Endometrial microvascular endothelial cells (primary cell): ENCODE measurements at regions not wholly inside any gene's neighbourhood (a gene's known extent, or its start where the extent isn't known, plus 50 kb on each side); places are given as distances from the start of the nearest gene placed in this dataset.

Experiments used
- in situ Hi-C: cut with HindIII; loops from 2 replicates; pipeline ENCODE4 v1.10.0; 2017; ENCODE audit warnings: low sequenced_read_pairs, low pct_unique_long_range_greater_than_20kb; ENCODE audit errors: inconsistent ontology term

DNA sequence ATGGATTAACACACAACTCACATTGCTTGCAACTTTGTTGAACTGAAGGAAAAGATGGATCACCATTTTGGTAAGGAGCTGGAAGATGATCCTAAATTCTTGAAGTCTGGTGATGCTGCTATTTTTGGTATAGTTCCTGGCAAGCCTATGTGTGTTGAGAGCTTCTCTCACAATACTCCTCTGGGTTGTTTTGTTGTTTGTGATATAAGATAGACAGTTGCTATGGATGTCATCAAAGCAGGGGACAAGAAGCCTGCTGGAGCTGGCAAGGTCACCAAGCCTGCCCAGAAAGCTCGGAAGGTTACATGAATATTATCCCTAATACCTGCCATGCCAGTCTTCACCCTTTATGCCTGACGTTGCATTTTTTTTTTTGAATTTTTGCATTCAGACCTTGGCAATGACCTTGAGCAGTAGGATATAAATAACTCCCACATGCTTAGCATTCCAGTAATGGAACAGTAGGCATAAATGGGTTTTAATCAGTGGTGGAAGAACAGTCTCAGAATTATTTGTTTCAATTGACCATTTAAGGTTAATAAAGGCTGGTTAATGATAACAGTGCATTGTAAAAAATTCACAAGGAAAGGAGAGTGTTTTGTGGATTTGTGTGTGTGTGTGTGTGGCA lies 129.0 kb upstream of the SEL1L start:
- in situ Hi-C loops, result no loop called here

DNA sequence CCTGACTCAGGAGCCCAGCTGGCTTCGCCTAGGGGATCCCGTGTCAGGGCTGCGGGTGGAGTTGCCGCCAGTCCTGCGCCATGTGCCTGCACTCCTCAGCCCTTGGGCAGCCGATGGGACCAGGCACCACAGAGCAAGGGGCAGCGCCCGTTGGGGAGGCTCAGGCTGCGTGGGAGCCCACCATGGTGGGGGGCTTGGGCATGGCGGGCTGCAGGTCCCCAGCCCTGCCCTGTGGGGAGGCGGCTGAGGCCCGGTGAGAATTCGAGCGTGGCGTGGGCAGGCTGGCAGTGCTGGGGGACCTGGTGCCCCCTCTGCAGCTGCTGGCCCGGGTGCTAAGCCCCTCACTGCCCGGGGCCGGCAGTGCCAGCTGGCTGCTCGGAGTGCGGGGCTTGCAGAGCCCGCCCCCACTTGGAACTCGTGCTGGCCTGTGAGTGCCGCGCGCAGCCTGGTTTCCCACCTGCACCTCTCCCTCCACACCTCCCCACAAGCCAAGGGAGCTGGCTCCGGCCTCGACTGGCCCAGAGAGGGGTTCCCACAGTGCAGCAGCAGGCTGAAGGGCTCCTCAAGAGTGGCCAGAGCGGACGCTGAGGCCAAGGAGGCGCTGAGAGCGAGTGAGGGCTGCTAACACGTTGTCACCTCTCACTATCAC lies 135.1 kb upstream of the SEL1L start:
- in situ Hi-C loops, result no loop called here

- in situ Hi-C loops, result no loop called here
Measured at GRCh38 chr14:81669308-81669707, 135.7 kb upstream of the SEL1L start.

- in situ Hi-C loops, result no loop called here
Measured at GRCh38 chr14:81673930-81674329, 140.3 kb upstream of the SEL1L start.

- in situ Hi-C loops, result no loop called here
Measured at GRCh38 chr14:81676395-81676794, 142.7 kb upstream of the SEL1L start.

GRCh38 chr14:81676879-81677278 lies 143.2 kb upstream of the SEL1L start:
- in situ Hi-C loops, result no loop called here

GRCh38 chr14:81677736-81678135 lies 144.1 kb upstream of the SEL1L start:
- in situ Hi-C loops, result no loop called here

GRCh38 chr14:81679226-81679625 lies 145.6 kb upstream of the SEL1L start:
- in situ Hi-C loops, result no loop called here

DNA sequence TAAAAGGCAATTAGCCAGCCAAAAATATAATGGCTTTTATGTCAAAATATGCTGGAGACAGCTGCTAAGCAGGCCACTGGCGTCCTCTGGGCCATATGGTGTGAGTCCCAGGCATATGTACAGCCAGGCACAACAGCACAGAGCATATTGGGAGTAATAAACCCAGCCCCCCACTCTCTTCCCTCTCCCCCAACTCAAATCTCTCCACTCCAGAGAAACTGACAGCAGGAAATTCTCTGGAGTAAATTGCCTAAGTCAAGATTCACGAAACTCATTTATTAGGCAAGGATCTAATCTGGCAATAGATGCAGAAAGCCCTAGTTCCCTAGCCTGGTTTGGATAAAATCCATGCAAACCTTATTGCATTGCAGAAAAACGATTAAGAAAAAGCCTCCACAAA lies 147.9 kb upstream of the SEL1L start:
- in situ Hi-C loops, result no loop called here

DNA sequence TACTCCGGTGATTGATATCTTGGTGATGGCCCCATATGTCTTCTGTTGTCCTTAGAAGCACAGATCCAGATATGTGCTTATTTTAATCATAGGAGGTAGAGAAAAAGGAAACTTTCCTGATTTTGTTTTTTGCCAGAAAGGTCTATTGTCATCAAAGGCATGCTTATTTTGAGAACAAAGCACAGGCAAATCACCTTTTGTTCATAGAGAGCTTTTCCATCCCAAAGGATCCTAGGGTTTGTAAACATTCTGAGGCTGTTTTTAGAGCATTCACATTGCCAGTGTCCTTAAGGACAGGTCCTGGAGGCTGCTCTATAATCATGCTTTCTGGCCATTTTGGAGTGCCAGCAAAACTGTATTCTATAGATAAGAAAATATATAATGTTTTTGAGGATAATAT lies 148.5 kb upstream of the SEL1L start:
- in situ Hi-C loops, result no loop called here

GRCh38 chr14:81682701-81683100 lies 149.0 kb upstream of the SEL1L start:
- in situ Hi-C loops, result no loop called here

DNA sequence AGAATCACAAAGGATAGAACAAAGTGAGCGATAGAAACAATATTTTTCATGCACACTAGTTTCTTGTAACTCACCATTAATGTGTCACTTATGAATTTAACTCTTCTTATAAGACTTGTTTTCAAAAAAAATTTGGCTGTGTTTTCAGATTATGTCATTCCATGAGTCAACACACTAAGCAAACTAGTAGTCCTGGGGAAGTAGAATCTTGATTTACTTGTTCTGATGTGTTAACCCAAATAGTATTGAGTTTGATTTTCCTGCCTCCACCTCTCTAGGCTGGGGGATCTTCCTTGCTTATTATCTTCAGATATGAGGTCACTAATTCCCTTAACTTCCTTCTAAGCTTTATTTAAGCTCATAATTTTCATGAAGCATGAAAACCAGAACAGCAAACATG lies 151.0 kb upstream of the SEL1L start:
- in situ Hi-C loops, result no loop called here

DNA sequence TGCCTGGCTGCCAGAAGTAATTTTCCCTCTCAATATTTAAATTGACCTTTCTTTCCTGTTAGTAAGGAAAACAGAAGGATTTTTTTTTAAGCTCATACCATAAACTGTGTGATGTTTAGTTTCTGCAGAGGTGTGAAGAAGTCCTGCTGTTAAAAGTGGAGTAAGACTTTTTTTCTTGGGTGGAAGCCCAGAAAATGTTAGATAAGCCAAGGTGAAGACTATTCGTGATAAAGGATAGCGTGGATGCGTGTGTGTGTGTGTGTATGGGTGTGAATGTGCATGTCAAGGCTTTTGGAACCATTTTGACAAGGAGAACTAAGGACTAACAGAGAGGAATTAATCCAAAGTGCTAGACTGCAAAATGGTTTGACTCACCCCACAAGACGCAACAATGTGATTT lies 152.9 kb upstream of the SEL1L start:
- in situ Hi-C loops, result no loop called here

DNA sequence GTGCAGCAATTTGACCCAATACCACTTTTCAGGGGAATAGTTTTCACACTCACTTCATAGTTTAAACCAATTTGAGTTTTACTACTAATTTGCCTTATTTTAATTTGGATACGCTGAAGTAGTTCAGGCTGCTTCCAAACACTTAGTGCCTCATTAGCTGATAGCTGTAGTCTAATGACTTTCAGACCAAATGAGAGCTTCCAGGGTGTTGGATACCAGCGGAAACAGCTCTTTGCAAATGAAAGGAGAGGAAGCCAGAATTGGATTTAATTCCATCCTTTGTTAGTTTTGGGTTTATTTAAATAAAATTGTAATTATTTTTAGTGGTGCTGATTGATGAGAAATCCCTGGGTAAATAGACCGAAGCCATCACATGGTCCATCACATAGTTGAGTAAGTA lies 158.3 kb upstream of the SEL1L start:
- in situ Hi-C loops, result no loop called here

DNA sequence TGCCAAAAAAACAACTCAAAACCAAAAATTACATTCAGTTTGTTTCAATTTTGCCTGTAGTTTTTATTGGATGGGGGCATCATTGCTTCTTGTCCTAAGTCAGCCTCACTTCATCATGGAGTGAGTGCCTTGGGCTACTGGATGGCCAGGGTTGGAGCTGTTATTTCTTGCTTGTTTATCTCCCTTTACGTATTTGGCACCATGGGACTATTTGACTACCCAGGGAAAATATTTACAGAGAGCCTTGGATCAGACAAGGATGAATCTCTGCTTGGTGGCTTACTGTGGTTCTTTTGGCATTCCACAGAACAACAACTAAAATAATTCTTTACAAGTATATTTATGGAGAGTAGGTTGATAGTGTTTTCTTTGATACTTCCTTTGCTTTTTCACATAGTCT lies 160.8 kb upstream of the SEL1L start:
- in situ Hi-C loops, result no loop called here

DNA sequence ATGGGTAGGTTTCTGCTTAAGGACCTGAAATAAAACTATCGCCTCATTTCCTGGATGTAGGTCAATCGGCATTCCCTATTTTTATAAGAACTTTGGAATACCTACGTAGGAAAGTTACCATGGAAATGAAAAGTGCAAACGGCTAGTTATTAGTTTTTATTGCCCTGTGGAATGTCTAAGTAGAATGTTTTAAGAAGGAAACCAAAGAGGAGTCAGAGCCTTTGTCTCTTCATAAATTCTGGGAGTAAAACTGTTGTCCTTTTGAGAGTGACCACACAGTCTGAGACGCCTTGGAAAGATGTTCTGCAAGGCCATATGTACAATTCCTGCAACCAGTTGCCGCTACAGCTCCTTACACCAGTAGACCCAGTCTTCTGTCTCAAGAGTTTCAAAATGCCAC lies 176.0 kb upstream of the SEL1L start:
- in situ Hi-C loops, result no loop called here

DNA sequence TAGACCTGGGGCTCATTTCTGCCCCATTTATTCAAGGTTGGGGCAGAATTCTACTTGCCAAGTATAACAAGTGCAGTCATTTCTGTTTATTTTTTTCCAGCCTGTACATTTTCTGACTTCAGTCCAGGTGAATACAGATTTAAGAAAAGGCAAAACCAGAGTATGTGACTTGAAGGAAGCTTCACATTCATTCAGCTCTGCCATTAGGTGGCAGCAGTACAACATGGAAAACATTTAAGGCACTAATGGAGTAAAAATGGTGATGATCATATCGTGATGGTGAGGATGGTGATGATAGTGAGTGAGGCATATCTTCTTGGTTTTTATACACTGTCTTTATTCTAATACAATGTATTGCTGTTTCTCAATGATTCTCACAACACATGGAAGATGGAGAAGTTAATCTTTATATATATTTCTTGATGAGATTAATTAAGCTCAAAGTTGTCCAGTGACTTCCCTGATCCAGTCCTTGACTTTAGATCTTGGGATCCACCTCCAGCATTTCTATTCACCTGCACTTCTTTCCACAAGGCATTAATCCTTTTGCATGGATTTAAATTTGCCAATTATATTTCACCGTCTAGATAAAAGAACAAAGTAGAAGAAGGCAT lies 176.7 kb upstream of the SEL1L start:
- in situ Hi-C loops, result no loop called here

GRCh38 chr14:81715731-81716130 lies 182.1 kb upstream of the SEL1L start:
- in situ Hi-C loops, result no loop called here

- in situ Hi-C loops, result no loop called here
Measured at GRCh38 chr14:81716953-81717352, 183.3 kb upstream of the SEL1L start.

DNA sequence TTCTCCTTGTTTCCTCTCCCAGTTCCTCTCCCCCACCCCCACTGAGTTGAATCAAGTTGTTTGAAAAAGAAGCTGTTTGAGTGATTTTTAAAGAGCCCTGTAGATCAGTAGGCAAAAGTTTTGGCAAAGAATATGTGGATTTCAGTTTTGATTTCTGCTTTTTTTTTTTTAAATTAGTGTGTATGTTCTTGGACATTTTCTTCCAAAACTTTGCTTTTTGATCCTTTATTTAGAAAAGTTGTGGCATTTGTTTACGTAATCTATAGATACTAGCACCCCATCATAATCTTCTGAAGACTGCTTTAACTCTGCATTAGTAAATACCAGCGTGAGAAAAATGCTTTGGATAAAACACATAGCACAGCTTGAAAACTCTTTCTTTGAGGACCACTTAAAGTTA lies 190.3 kb upstream of the SEL1L start:
- in situ Hi-C loops, result no loop called here

GRCh38 chr14:81727218-81727617 lies 193.6 kb upstream of the SEL1L start:
- in situ Hi-C loops, result no loop called here
